ENCODE measurements at regions not wholly inside any gene's neighbourhood (a gene's known extent, or its start where the extent isn't known, plus 50 kb on each side); places are given as distances from the start of the nearest gene placed in this dataset.

DNA sequence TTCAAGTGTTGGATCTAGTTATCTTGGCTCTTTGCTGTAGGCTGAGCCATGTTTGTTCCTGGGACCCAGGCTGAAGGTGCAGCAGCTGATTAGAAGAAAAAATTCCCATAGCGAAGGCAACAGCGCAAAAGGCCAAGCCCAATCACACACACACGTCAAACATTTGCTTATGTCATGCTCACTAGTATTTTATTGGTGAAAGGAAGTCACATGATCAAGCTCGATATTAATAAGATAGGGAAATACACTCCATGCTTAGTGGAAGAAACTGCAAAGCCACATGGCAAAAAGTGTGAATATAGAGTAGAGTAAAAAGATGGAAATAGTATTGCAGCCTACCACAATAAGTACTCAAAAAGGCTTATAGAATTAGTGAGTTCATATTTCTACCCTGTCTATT, 373.5 kb upstream of the FAR2 start:
- no peak overlapping the region for H3K27ac ChIP-seq (ENCODE audit: insufficient read length, low read depth, low read length)
- WGBS (ENCODE audit: extremely low coverage, insufficient read length, low lambda C conversion rate) = no CpG with 5 or more reads among the region's 4 CpGs
- no peak overlapping the region for H3K4ac ChIP-seq (ENCODE audit: low read depth, low read length)
- H4K20me1 ChIP-seq (ENCODE audit: control insufficient read depth, insufficient read depth, insufficient read length) = no peaks in the 10 kb centered on the region
- H3K27me3 ChIP-seq (ENCODE audit: insufficient read depth, low read length) = no peaks in the 10 kb centered on the region
- no peak overlapping the region for H2BK5ac ChIP-seq (ENCODE audit: insufficient read length, low read length)
- no peak overlapping the region for H3K23ac ChIP-seq (ENCODE audit: insufficient read length, low read depth, low read length)
- H3K9me3 Mint-ChIP-seq = no peaks in the 10 kb centered on the region; a peak in 1 of 5 replicates
- H2AK5ac ChIP-seq (ENCODE audit: insufficient read length, low read length) = no peak overlapping the region
- H2BK15ac ChIP-seq (ENCODE audit: low read depth, low read length) = no peak overlapping the region
- H3K9me3 ChIP-seq (ENCODE audit: control insufficient read depth, low read depth, low read length) = no peaks in the 10 kb centered on the region
- H3K27me3 Mint-ChIP-seq (ENCODE audit: low read depth) = no peaks in the 10 kb centered on the region
- TF ChIP-seq, protein P1, sequence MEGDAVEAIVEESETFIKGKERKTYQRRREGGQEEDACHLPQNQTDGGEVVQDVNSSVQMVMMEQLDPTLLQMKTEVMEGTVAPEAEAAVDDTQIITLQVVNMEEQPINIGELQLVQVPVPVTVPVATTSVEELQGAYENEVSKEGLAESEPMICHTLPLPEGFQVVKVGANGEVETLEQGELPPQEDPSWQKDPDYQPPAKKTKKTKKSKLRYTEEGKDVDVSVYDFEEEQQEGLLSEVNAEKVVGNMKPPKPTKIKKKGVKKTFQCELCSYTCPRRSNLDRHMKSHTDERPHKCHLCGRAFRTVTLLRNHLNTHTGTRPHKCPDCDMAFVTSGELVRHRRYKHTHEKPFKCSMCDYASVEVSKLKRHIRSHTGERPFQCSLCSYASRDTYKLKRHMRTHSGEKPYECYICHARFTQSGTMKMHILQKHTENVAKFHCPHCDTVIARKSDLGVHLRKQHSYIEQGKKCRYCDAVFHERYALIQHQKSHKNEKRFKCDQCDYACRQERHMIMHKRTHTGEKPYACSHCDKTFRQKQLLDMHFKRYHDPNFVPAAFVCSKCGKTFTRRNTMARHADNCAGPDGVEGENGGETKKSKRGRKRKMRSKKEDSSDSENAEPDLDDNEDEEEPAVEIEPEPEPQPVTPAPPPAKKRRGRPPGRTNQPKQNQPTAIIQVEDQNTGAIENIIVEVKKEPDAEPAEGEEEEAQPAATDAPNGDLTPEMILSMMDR (conservative IDR thresholded peaks at IDR 0.05) = no peak
- H3K79me1 ChIP-seq (ENCODE audit: insufficient read depth, low read depth, low read length, poor library complexity, severe bottlenecking) = no peaks in the 10 kb centered on the region
- H3K79me2 ChIP-seq (ENCODE audit: insufficient read depth, low read length) = no peaks in the 10 kb centered on the region
- no peaks in the 10 kb centered on the region for H3K36me3 Mint-ChIP-seq (ENCODE audit: insufficient read depth in 1 of 3, low read depth in 3 of 3)
- no peak for DNase-seq
- no peak overlapping the region for H4K5ac ChIP-seq (ENCODE audit: insufficient read length, low read depth, low read length)
- H3T11ph ChIP-seq (ENCODE audit: low read length) = no peak overlapping the region
- H2BK12ac ChIP-seq (ENCODE audit: insufficient read length, low read depth, low read length) = no peak overlapping the region
- peak overlapping the region in 1 of 3 experiments; percentile 81; a peak in 2 of 7 replicates for H3K27ac Mint-ChIP-seq
- H4K8ac ChIP-seq (replicated peaks; ENCODE audit: insufficient read length, low read depth, low read length) = no peak overlapping the region
- H3K14ac ChIP-seq (ENCODE audit: insufficient read depth, low read length) = no peak overlapping the region
- no peak overlapping the region for H3K4me2 ChIP-seq (ENCODE audit: insufficient read depth, insufficient read length, low read length)
- peaks cover 10 to 12% of the 10 kb centered on the region in 2 experiments for H3K4me1 Mint-ChIP-seq
- H2BK120ac ChIP-seq (ENCODE audit: low read depth, low read length, poor library complexity, severe bottlenecking) = no peak overlapping the region
- H4K91ac ChIP-seq (ENCODE audit: insufficient read length, low read depth, low read length) = no peak overlapping the region
- H3K4me1 ChIP-seq (ENCODE audit: insufficient read depth, low read length) = no peaks in the 10 kb centered on the region
- no peak overlapping the region for H3K9ac ChIP-seq (ENCODE audit: extremely low read depth, insufficient read length, low read length)
- no peaks in the 10 kb centered on the region for H3K23me2 ChIP-seq (ENCODE audit: insufficient read length, low read depth, low read length, poor library complexity, severe bottlenecking)
- no peak overlapping the region for H3K4me3 Mint-ChIP-seq
- H2AFZ ChIP-seq (ENCODE audit: low read length) = no peak overlapping the region
- no peak overlapping the region for H3K18ac ChIP-seq (ENCODE audit: insufficient read length, low read depth, low read length)
- H2BK20ac ChIP-seq (ENCODE audit: low read depth, low read length, poor library complexity, severe bottlenecking) = no peak overlapping the region
- H3K56ac ChIP-seq (ENCODE audit: insufficient read length, low read depth, low read length) = no peak overlapping the region

All from H9 (cell line).